Ovary (tissue), 7 donors: ENCODE measurements at regions not wholly inside any gene's neighbourhood (a gene's known extent, or its start where the extent isn't known, plus 50 kb on each side); places are given as distances from the start of the nearest gene placed in this dataset.

Experiments used
- DNase-seq, 5 donors: peaks; one replicate each; pipeline ENCODE4 v3.0.0-alpha.2; 2019 to 2020
- H3K27ac ChIP-seq, 2 donors: fragments of 200-600 bp; one replicate each; pipeline versions ENCODE4 v1.5.1 to v1.8.0; 2019 to 2022
- H3K27me3 ChIP-seq: fragments of 200-600 bp; one replicate; pipeline ENCODE4 v1.8.0; 2022
- H3K36me3 ChIP-seq: fragments of 200-600 bp; sonication (generic); one replicate; pipeline ENCODE4 v1.5.1; 2019
- H3K4me1 ChIP-seq: one replicate; pipeline ENCODE4 v1.8.1; 2013; ENCODE audit warnings: mild to moderate bottlenecking, moderate library complexity; ENCODE audit not compliant: insufficient read depth
- H3K4me3 ChIP-seq: fragments of 200-600 bp; sonication (generic); one replicate; pipeline ENCODE4 v1.5.1; 2017
- H3K9me3 ChIP-seq, 2 donors: fragments of 200-600 bp in 1 of 2; sonication (generic) in 1 of 2; one replicate each; pipeline versions ENCODE4 v1.5.1 to v1.8.1; 2013 to 2019; ENCODE audit warnings: mild to moderate bottlenecking in 1 of 2, moderate library complexity in 1 of 2
- CTCF ChIP-seq, 3 donors: fragments of 450-650 bp in 2 of 3; fragments of 200-600 bp in 1 of 3; IDR thresholded peaks; one replicate each; pipeline versions ENCODE4 v1.5.1 to v1.8.0; 2016 to 2022; ENCODE audit warnings: antibody characterized with exemption in 3 of 3, mild to moderate bottlenecking in 1 of 3
- EP300 ChIP-seq: sonication (generic); formaldehyde crosslinking; IDR thresholded peaks from one replicate; pipeline ENCODE4 v1.6.1; 2017; ENCODE audit warnings: antibody characterized with exemption
- POLR2A ChIP-seq: fragments of 450-650 bp; IDR thresholded peaks from one replicate; pipeline ENCODE4 v1.6.1; 2017; ENCODE audit warnings: antibody characterized with exemption, mild to moderate bottlenecking, moderate library complexity
- WGBS, 3 donors: extraction: QIAGEN DNeasy Blood & Tissue Kit in 1 of 3; methylation state at CpG; one replicate each; pipeline versions ENCODE4 v1.1.5 to v1.1.7; 2013 to 2017; 5-methylcytosine and 5-hydroxymethylcytosine counted together
- intact Hi-C, 4 donors: fragments of 100-400 bp; cut with DNase I; formaldehyde crosslinking; loops; one replicate each; pipeline versions ENCODE4 v1.11.0 to v1.15.1; 2022 to 2023
- donor health status: DM: no; HTN: no; CAD: no; lungs with moderate emphysema.
- donor health status: DM: no; HTN: no; CAD: no.
- donor health status: Bipolar disorder and iron deficiency.
- donor health status: DM: no; HTN: no; CAD: no.
- donor health status: DM: yes; HTN: yes; CAD: no.

- no peaks in the 10 kb centered on the region for H3K9me3 ChIP-seq
- DNase-seq, result no peak
- H3K4me1 ChIP-seq, result no peaks in the 10 kb centered on the region
- TF ChIP-seq CTCF (IDR thresholded peaks at IDR 0.05) (no peak), EP300 (no peak), POLR2A (no peak)
- no peaks in the 10 kb centered on the region for H3K27me3 ChIP-seq
- no peaks in the 10 kb centered on the region for H3K36me3 ChIP-seq
- no peak overlapping the region for H3K27ac ChIP-seq
- H3K4me3 ChIP-seq, result no peak overlapping the region
- 91 to 95% (median 93%) methylated on average over 6 of the region's 6 CpGs for WGBS, 3 donors
- intact Hi-C loops, result loop anchor here in 1 of 4 donors (5.0 kb wide), 1 partner anchor 1001 kb away; no protein-coding TSS in a partner anchor
These were observed 124.4 kb upstream of the UBE2E2 start for GRCh38 chr3:23078735-23079134.

- H3K4me3 ChIP-seq, result no peak overlapping the region
- H3K27me3 ChIP-seq, result no peaks in the 10 kb centered on the region
- no peak overlapping the region for H3K27ac ChIP-seq
- DNase-seq, result no peak
- no peak for TF ChIP-seq CTCF (IDR thresholded peaks at IDR 0.05)
- no peak for TF ChIP-seq EP300
- no peak for TF ChIP-seq POLR2A
- no peaks in the 10 kb centered on the region for H3K4me1 ChIP-seq
- no peaks in the 10 kb centered on the region for H3K9me3 ChIP-seq
- 19 to 28% (median 19%) methylated on average over 7 of the region's 7 CpGs for WGBS, 3 donors
- no peaks in the 10 kb centered on the region for H3K36me3 ChIP-seq
- intact Hi-C loops, result loop anchor here in 1 of 4 donors (5.0 kb wide), 1 partner anchor 1003 kb away; no protein-coding TSS in a partner anchor
These were observed 123.2 kb upstream of the UBE2E2 start for GRCh38 chr3:23079976-23080375.

- WGBS, 3 donors, result 76 to 78% (median 78%) methylated on average over 4 of the region's 4 CpGs
- no peak overlapping the region for H3K27ac ChIP-seq
- H3K4me1 ChIP-seq, result peaks cover 1% of the 10 kb centered on the region
- H3K36me3 ChIP-seq, result no peaks in the 10 kb centered on the region
- no peak for DNase-seq
- intact Hi-C loops, result no loop called here
- H3K9me3 ChIP-seq, result no peaks in the 10 kb centered on the region
- TF ChIP-seq CTCF (IDR thresholded peaks at IDR 0.05) (no peak), POLR2A (no peak), EP300 (no peak)
- H3K27me3 ChIP-seq, result no peaks in the 10 kb centered on the region
- no peak overlapping the region for H3K4me3 ChIP-seq
These were observed 119.4 kb upstream of the UBE2E2 start for GRCh38 chr3:23083701-23084100.

GRCh38 chr3:23084367-23084766 lies 118.8 kb upstream of the UBE2E2 start:
- intact Hi-C loops, result no loop called here
- Histone ChIP-seq H3K9me3 (no peaks in the 10 kb centered on the region), H3K4me1 (peaks cover 1% of the 10 kb centered on the region), H3K27me3 (no peaks in the 10 kb centered on the region), H3K4me3 (no peak overlapping the region), H3K36me3 (no peaks in the 10 kb centered on the region), H3K27ac (no peak overlapping the region)
- TF ChIP-seq POLR2A (no peak), EP300 (no peak), CTCF (IDR thresholded peaks at IDR 0.05) (no peak)
- no peak for DNase-seq

GRCh38 chr3:23085261-23085660 lies 117.9 kb upstream of the UBE2E2 start:
- DNase-seq, result no peak
- H3K27me3 ChIP-seq, result no peaks in the 10 kb centered on the region
- 20 to 41% (median 33%) methylated on average over 1 of the region's 1 CpG for WGBS, 3 donors
- intact Hi-C loops, result no loop called here
- no peaks in the 10 kb centered on the region for H3K36me3 ChIP-seq
- no peak overlapping the region for H3K4me3 ChIP-seq
- TF ChIP-seq CTCF (IDR thresholded peaks at IDR 0.05) (no peak), EP300 (no peak), POLR2A (no peak)
- H3K4me1 ChIP-seq, result peaks cover 1% of the 10 kb centered on the region
- no peak overlapping the region for H3K27ac ChIP-seq
- H3K9me3 ChIP-seq, result no peaks in the 10 kb centered on the region
